ENCODE measurements at regions not wholly inside any gene's neighbourhood (a gene's known extent, or its start where the extent isn't known, plus 50 kb on each side); places are given as distances from the start of the nearest gene placed in this dataset.
A peak's percentile ranks its signal among the peaks of the same experiment; 100 is the strongest.

DNA sequence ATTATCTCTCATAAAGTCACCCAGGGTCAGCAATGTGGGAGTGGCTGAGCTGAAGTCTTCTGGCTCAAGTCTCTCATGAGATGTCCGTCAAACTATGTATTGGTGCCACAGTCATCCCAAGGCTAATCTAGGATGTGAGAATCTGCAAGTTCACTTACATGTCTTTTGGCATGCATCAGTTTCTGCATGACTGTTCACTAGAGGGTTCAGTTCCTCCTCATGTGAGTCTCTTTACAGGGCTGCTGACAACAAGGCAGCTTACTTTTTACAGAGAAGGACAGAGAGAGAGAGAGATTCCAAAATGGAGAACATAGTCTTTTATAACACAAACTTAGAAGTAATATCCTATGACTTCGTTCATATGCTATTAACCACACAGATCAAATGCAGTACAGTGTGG lies 328.8 kb upstream of the SLITRK1 start:
- TF ChIP-seq, protein P1, sequence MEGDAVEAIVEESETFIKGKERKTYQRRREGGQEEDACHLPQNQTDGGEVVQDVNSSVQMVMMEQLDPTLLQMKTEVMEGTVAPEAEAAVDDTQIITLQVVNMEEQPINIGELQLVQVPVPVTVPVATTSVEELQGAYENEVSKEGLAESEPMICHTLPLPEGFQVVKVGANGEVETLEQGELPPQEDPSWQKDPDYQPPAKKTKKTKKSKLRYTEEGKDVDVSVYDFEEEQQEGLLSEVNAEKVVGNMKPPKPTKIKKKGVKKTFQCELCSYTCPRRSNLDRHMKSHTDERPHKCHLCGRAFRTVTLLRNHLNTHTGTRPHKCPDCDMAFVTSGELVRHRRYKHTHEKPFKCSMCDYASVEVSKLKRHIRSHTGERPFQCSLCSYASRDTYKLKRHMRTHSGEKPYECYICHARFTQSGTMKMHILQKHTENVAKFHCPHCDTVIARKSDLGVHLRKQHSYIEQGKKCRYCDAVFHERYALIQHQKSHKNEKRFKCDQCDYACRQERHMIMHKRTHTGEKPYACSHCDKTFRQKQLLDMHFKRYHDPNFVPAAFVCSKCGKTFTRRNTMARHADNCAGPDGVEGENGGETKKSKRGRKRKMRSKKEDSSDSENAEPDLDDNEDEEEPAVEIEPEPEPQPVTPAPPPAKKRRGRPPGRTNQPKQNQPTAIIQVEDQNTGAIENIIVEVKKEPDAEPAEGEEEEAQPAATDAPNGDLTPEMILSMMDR (IDR thresholded peaks at IDR 0.05; ENCODE audit: insufficient read depth, low read depth, low read length) = no peak
- TF ChIP-seq EZH2 (IDR thresholded peaks at IDR 0.05; ENCODE audit: insufficient read depth, low read length) = no peak
- no peaks in the 10 kb centered on the region for H4K20me1 ChIP-seq (ENCODE audit: insufficient read depth, low read length)
- no peaks in the 10 kb centered on the region for H3K27me3 Mint-ChIP-seq (ENCODE audit: low read depth, unreplicated experiment)
- no peak for DNase-seq (ENCODE audit: low read depth)
- no peak overlapping the region for H3K9ac ChIP-seq (ENCODE audit: low read length)
- no peaks in the 10 kb centered on the region for H3K9me3 Mint-ChIP-seq (ENCODE audit: unreplicated experiment)
- H3K27ac Mint-ChIP-seq (ENCODE audit: unreplicated experiment) = no peak overlapping the region
- no peaks in the 10 kb centered on the region for H3K9me3 ChIP-seq (ENCODE audit: insufficient read depth, low read depth, low read length)
- no peak overlapping the region for H3K4me3 ChIP-seq (ENCODE audit: insufficient read depth, low read depth, low read length)
- no peak overlapping the region for H3K4me3 Mint-ChIP-seq (ENCODE audit: unreplicated experiment)
- H3K4me1 Mint-ChIP-seq (ENCODE audit: low read depth, unreplicated experiment) = peaks cover 3% of the 10 kb centered on the region
- H2AFZ ChIP-seq (ENCODE audit: low read depth, low read length) = no peak overlapping the region
- no peak overlapping the region for H3K27ac ChIP-seq (ENCODE audit: low read depth, low read length)
- no peak overlapping the region for H3K4me2 ChIP-seq (ENCODE audit: low read length)
- no peak for FAIRE-seq
- H3K79me2 ChIP-seq (ENCODE audit: insufficient read depth, low read length) = no peaks in the 10 kb centered on the region
- H3K27me3 ChIP-seq (ENCODE audit: insufficient read depth, low read length) = no peaks in the 10 kb centered on the region
- no peaks in the 10 kb centered on the region for H3K36me3 Mint-ChIP-seq (ENCODE audit: low read depth, unreplicated experiment)
- no peaks in the 10 kb centered on the region for H3K4me1 ChIP-seq (ENCODE audit: insufficient read depth, low read length)
- H3K36me3 ChIP-seq (ENCODE audit: insufficient read depth, low read length) = no peaks in the 10 kb centered on the region

DNA sequence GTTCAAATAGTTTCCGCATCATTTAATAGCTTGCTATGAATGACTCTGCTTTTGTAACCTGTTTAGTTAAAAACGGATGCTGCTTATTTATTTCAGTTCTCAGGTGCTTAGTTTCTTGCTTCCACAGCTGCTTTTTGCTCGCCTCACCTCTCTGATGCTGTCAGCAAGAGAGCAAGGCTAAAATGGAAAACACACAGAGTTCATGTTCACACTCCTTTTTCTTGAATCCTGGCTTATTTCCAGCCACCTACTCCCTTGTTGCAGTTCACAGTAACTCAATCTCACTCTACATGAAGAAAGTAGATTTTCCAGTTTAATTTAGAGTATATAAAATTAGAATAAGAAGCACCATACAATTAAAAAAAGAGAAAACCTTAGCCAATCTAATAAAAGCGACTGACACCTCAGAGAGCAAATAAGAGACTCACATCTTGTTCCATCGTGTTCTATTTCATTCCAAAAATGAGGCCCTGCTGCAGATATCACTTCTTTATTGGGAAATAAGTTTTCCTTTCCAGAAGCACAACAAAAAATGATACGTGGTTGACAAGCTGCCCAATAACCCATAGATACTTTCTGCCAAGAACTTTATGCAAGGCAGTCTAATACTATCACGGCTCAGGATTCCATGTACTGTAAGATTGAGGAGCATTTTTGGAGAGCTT lies 326.1 kb upstream of the SLITRK1 start:
- FAIRE-seq = no peak
- peaks cover 3% of the 10 kb centered on the region for H3K4me1 Mint-ChIP-seq (ENCODE audit: low read depth, unreplicated experiment)
- H3K4me1 ChIP-seq (ENCODE audit: insufficient read depth, low read length) = no peaks in the 10 kb centered on the region
- no peaks in the 10 kb centered on the region for H3K36me3 ChIP-seq (ENCODE audit: insufficient read depth, low read length)
- no peak overlapping the region for H3K4me3 ChIP-seq (ENCODE audit: insufficient read depth, low read depth, low read length)
- H4K20me1 ChIP-seq (ENCODE audit: insufficient read depth, low read length) = no peaks in the 10 kb centered on the region
- H3K27me3 Mint-ChIP-seq (ENCODE audit: low read depth, unreplicated experiment) = no peaks in the 10 kb centered on the region
- H3K4me2 ChIP-seq (ENCODE audit: low read length) = no peak overlapping the region
- peak; percentile 3 for DNase-seq (ENCODE audit: low read depth)
- no peak overlapping the region for H3K27ac ChIP-seq (ENCODE audit: low read depth, low read length)
- H3K27ac Mint-ChIP-seq (ENCODE audit: unreplicated experiment) = no peak overlapping the region
- no peaks in the 10 kb centered on the region for H3K9me3 ChIP-seq (ENCODE audit: insufficient read depth, low read depth, low read length)
- H3K4me3 Mint-ChIP-seq (ENCODE audit: unreplicated experiment) = no peak overlapping the region
- H3K9me3 Mint-ChIP-seq (ENCODE audit: unreplicated experiment) = no peaks in the 10 kb centered on the region
- no peak overlapping the region for H3K9ac ChIP-seq (ENCODE audit: low read length)
- H2AFZ ChIP-seq (ENCODE audit: low read depth, low read length) = no peak overlapping the region
- H3K36me3 Mint-ChIP-seq (ENCODE audit: low read depth, unreplicated experiment) = no peaks in the 10 kb centered on the region
- TF ChIP-seq EZH2 (IDR thresholded peaks at IDR 0.05; ENCODE audit: insufficient read depth, low read length) = no peak
- TF ChIP-seq, protein P1 (IDR thresholded peaks at IDR 0.05; ENCODE audit: insufficient read depth, low read depth, low read length) = no peak
- no peaks in the 10 kb centered on the region for H3K79me2 ChIP-seq (ENCODE audit: insufficient read depth, low read length)
- no peaks in the 10 kb centered on the region for H3K27me3 ChIP-seq (ENCODE audit: insufficient read depth, low read length)

DNA sequence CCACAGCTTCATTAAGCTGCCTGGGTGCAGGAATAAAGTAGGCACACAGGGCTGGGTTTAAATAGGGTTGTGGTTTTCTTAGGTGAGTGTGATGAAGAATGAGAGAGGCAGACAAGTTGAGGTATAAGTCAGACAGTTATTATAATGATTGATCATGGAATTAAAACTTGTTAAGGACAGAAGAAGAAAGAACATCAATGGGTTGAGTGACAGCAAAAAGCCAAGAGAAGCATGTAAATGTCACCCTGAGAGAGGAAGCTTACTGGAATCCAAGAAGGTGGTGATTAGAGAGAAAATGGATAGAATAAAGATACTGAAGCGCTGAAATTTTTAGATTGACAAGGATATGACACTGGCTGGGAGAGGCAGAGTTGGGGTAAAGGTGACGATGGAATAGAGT lies 325.2 kb upstream of the SLITRK1 start:
- H3K4me1 ChIP-seq (ENCODE audit: insufficient read depth, low read length) = no peaks in the 10 kb centered on the region
- no peak for TF ChIP-seq EZH2 (IDR thresholded peaks at IDR 0.05; ENCODE audit: insufficient read depth, low read length)
- TF ChIP-seq, protein P1 (IDR thresholded peaks at IDR 0.05; ENCODE audit: insufficient read depth, low read depth, low read length) = no peak
- no peaks in the 10 kb centered on the region for H3K27me3 Mint-ChIP-seq (ENCODE audit: low read depth, unreplicated experiment)
- peaks cover 3% of the 10 kb centered on the region for H3K4me1 Mint-ChIP-seq (ENCODE audit: low read depth, unreplicated experiment)
- DNase-seq (ENCODE audit: low read depth) = no peak
- no peak overlapping the region for H3K9ac ChIP-seq (ENCODE audit: low read length)
- no peak overlapping the region for H3K4me3 ChIP-seq (ENCODE audit: insufficient read depth, low read depth, low read length)
- no peak overlapping the region for H2AFZ ChIP-seq (ENCODE audit: low read depth, low read length)
- H3K4me2 ChIP-seq (ENCODE audit: low read length) = no peak overlapping the region
- no peak overlapping the region for H3K27ac ChIP-seq (ENCODE audit: low read depth, low read length)
- H3K36me3 Mint-ChIP-seq (ENCODE audit: low read depth, unreplicated experiment) = no peaks in the 10 kb centered on the region
- no peaks in the 10 kb centered on the region for H3K27me3 ChIP-seq (ENCODE audit: insufficient read depth, low read length)
- no peak overlapping the region for H3K4me3 Mint-ChIP-seq (ENCODE audit: unreplicated experiment)
- no peaks in the 10 kb centered on the region for H3K9me3 ChIP-seq (ENCODE audit: insufficient read depth, low read depth, low read length)
- no peaks in the 10 kb centered on the region for H3K79me2 ChIP-seq (ENCODE audit: insufficient read depth, low read length)
- no peaks in the 10 kb centered on the region for H3K9me3 Mint-ChIP-seq (ENCODE audit: unreplicated experiment)
- H4K20me1 ChIP-seq (ENCODE audit: insufficient read depth, low read length) = no peaks in the 10 kb centered on the region
- no peak overlapping the region for H3K27ac Mint-ChIP-seq (ENCODE audit: unreplicated experiment)
- no peaks in the 10 kb centered on the region for H3K36me3 ChIP-seq (ENCODE audit: insufficient read depth, low read length)
- no peak for FAIRE-seq

Measured in astrocyte (in vitro differentiated cells and primary cell).